ENCODE measurements at regions not wholly inside any gene's neighbourhood (a gene's known extent, or its start where the extent isn't known, plus 50 kb on each side); places are given as distances from the start of the nearest gene placed in this dataset.
"Not testable (repeated sequence)": the region's sequence is repeated elsewhere in the genome, so short reads cannot be mapped to it uniquely, and the experiment has no call there.

- TF ChIP-seq FOXA1 (IDR thresholded peaks at IDR 0.05); TARDBP (IDR thresholded peaks at IDR 0.05); CTBP1 (IDR thresholded peaks at IDR 0.05; ENCODE audit: borderline replicate concordance); BHLHE40 (IDR thresholded peaks at IDR 0.05; ENCODE audit: borderline replicate concordance); ARNT (IDR thresholded peaks at IDR 0.05); SP1 (IDR thresholded peaks at IDR 0.05); FOXM1 (IDR thresholded peaks at IDR 0.05; ENCODE audit: borderline replicate concordance); ZNF384 (IDR thresholded peaks at IDR 0.05); ELF4 (IDR thresholded peaks at IDR 0.05); SUZ12 (IDR thresholded peaks at IDR 0.05); NFRKB (IDR thresholded peaks at IDR 0.05); FOXK2 (IDR thresholded peaks at IDR 0.05); PKNOX1 (IDR thresholded peaks at IDR 0.05): not testable (repeated sequence)
Measured at GRCh38 chr4:43505823-43506222, 613.3 kb downstream of the GRXCR1 start.

All from HEK293T (cell line).